Bronchial epithelial cell (primary cell): ENCODE measurements at regions not wholly inside any gene's neighbourhood (a gene's known extent, or its start where the extent isn't known, plus 50 kb on each side); places are given as distances from the start of the nearest gene placed in this dataset.

ENCODE experiments used
- DNase-seq: peaks from one replicate; pipeline ENCODE4 v3.0.0-alpha.2; 2010; ENCODE audit warnings: low read depth
- FAIRE-seq: peaks from 2 replicates; lab custom pipeline; 2011; peaks lifted over from hg19 to GRCh38; lab: Jason Lieb, UNC
- H3K27me3 ChIP-seq: 2 replicates; pipeline ENCODE4 v1.5.1; 2011; ENCODE audit warnings: low read length; ENCODE audit not compliant: control insufficient read depth, insufficient read depth
- H3K36me3 ChIP-seq: 2 replicates; pipeline ENCODE4 v1.5.1; 2011; ENCODE audit warnings: low read length; ENCODE audit not compliant: control insufficient read depth, insufficient read depth
- H3K4me3 ChIP-seq: 2 replicates; pipeline ENCODE4 v1.5.1; 2011; ENCODE audit warnings: mild to moderate bottlenecking, low read depth, low read length, control low read depth
- TF ChIP-seq, protein P1 (sequence below): IDR thresholded peaks from 2 replicates; pipeline ENCODE4 v1.5.1; 2011; ENCODE audit warnings: mild to moderate bottlenecking, moderate library complexity, low read length, control low read depth, inconsistent platforms; ENCODE audit not compliant: insufficient read depth, severe bottlenecking

DNA sequence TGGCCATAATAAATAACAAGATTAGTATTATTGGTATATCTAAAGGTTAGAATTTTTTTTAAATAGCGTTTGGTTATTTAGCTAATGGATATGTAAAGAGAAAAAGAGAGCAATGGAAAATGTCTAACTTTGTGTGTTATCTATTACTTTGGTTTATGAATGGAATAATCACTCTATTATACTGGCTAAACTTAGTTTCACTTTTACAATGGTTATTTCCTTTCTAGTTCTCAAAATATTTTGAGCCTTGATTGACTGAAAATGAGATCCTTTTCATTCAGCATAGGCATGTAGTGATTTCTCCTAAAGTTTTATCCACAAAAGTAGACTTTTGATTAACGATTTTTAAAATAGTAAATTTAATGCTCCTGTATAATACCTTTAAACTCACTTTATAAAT, 51.6 kb upstream of the MLIP start:
- no peak overlapping the region for H3K4me3 ChIP-seq
- no peaks in the 10 kb centered on the region for H3K36me3 ChIP-seq
- DNase-seq (peak; percentile 16), FAIRE-seq (no peak)
- TF ChIP-seq, protein P1, sequence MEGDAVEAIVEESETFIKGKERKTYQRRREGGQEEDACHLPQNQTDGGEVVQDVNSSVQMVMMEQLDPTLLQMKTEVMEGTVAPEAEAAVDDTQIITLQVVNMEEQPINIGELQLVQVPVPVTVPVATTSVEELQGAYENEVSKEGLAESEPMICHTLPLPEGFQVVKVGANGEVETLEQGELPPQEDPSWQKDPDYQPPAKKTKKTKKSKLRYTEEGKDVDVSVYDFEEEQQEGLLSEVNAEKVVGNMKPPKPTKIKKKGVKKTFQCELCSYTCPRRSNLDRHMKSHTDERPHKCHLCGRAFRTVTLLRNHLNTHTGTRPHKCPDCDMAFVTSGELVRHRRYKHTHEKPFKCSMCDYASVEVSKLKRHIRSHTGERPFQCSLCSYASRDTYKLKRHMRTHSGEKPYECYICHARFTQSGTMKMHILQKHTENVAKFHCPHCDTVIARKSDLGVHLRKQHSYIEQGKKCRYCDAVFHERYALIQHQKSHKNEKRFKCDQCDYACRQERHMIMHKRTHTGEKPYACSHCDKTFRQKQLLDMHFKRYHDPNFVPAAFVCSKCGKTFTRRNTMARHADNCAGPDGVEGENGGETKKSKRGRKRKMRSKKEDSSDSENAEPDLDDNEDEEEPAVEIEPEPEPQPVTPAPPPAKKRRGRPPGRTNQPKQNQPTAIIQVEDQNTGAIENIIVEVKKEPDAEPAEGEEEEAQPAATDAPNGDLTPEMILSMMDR = no peak
- no peaks in the 10 kb centered on the region for H3K27me3 ChIP-seq

DNA sequence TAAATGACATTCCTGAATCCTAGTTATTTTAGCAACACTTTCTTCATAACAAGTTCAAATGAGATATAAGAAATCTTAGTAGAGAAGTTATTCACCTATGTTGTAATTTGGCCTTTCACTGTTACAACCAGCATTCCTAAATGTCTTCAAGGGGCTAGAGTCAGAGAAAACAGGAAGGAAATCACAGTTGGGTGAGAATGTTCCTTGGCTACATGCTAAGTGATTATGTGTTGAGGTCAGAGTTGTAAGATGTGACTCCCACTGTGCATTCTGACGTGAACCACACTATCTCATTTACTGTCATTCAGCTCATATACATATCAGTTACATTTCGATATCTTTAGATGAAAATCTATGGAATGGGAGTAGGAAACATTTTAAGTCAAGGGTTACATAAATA, 51.0 kb upstream of the MLIP start:
- Histone ChIP-seq H3K27me3 (no peaks in the 10 kb centered on the region), H3K36me3 (no peaks in the 10 kb centered on the region), H3K4me3 (no peak overlapping the region)
- DNase-seq (peak; percentile 51), FAIRE-seq (no peak)
- TF ChIP-seq, protein P1 = no peak
